ENCODE measurements at regions not wholly inside any gene's neighbourhood (a gene's known extent, or its start where the extent isn't known, plus 50 kb on each side); places are given as distances from the start of the nearest gene placed in this dataset.

DNA sequence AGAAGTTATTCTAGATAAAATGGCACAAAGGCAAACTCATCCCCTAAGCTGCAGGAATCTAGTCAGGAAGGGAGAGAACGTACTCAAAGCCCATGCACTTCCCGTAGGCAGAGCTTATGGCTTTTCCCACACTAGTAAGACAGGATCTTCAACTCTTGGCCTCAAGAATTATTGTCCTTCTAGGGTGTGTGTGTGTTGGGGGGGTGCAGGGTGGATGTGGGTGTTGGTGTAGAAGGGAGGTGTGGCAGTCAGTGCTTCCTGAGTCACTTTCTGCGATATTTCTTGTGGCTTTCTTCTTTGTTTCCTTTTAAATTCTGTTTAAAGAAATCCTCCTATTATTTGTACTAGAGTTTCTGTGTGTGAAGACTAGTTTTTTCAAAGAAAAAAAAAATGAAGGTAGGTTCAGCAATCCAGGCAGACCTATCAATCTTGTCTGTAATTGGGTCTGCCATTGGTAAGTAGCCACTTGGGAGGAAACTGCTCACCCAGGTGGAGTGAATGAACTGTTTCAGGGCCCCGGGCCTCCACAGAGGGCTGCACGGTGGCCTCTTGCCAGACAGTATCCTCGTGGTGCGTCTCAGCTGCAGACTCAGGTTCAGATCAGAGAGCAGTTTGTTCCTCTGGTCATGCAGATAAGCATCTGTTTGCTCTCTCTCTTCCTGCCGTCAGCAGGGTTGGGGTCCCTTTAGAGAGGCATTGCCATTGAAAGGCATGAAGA is 131.9 kb downstream of the NPR3 start:
- no peak for TF ChIP-seq POLR2A (IDR thresholded peaks at IDR 0.05)
- TF ChIP-seq, protein P1, sequence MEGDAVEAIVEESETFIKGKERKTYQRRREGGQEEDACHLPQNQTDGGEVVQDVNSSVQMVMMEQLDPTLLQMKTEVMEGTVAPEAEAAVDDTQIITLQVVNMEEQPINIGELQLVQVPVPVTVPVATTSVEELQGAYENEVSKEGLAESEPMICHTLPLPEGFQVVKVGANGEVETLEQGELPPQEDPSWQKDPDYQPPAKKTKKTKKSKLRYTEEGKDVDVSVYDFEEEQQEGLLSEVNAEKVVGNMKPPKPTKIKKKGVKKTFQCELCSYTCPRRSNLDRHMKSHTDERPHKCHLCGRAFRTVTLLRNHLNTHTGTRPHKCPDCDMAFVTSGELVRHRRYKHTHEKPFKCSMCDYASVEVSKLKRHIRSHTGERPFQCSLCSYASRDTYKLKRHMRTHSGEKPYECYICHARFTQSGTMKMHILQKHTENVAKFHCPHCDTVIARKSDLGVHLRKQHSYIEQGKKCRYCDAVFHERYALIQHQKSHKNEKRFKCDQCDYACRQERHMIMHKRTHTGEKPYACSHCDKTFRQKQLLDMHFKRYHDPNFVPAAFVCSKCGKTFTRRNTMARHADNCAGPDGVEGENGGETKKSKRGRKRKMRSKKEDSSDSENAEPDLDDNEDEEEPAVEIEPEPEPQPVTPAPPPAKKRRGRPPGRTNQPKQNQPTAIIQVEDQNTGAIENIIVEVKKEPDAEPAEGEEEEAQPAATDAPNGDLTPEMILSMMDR (IDR thresholded peaks at IDR 0.05), result no peak
- H3K4me3 ChIP-seq (ENCODE audit: low read depth, poor library complexity, severe bottlenecking), result no peak overlapping the region
- WGBS, 2 donors, result 33 to 42% methylated on average over 8 of the region's 8 CpGs
- DNase-seq (ENCODE audit: low spot score in 2 of 2), result peak in 1 of 2 donors; percentile 21
- intact Hi-C loops (cut with DNase I; ENCODE audit: low total_unique reads), result no loop called here

DNA sequence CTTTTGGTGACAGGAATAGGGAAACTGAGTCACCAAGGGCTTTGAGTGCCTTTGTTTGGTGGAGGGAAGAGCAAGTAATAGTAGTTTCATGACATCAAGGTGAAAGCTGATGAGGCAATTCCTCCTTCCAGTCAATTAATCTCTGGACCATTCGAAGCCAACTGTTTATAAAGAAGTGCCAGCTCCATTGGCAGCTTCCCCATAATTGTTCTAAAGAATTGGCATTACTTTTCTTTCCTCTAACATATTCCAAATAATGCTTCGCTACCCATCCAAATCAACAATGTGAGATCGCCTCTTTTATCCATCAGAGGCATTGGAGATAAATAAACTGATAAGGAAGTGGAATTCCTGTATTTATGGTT is 132.4 kb downstream of the NPR3 start:
- intact Hi-C loops (cut with DNase I; ENCODE audit: low total_unique reads), result no loop called here
- DNase-seq (ENCODE audit: low spot score in 2 of 2), result no peak
- no peak overlapping the region for H3K4me3 ChIP-seq (ENCODE audit: low read depth, poor library complexity, severe bottlenecking)
- no peak for TF ChIP-seq POLR2A (IDR thresholded peaks at IDR 0.05)
- TF ChIP-seq, protein P1 (IDR thresholded peaks at IDR 0.05), result no peak
- WGBS, 2 donors, result 59 to 61% methylated on average over 3 of the region's 3 CpGs

DNA sequence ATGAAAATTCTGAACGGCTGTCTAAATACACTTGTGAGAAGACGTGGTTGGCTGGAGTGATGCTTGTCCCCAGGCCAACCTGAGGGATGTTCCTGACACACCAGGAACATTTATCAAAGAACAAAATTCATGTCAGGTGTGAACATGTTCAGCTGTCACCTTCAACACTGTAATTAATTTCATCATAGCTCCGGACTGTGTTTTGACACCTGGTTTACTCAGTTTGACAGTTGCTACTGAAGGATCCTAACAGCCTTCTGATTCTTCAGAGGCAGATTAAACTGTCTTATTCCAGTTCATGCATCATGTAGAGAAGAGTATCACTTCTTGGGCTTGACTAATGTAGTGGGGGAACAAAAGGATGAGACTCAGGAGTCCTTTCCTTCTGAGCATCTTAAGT is 134.1 kb downstream of the NPR3 start:
- TF ChIP-seq, protein P1 (IDR thresholded peaks at IDR 0.05), result no peak
- H3K4me3 ChIP-seq (ENCODE audit: low read depth, poor library complexity, severe bottlenecking), result no peak overlapping the region
- 44 to 65% methylated on average over 3 of the region's 3 CpGs for WGBS, 2 donors
- DNase-seq (ENCODE audit: low spot score in 2 of 2), result no peak
- intact Hi-C loops (cut with DNase I; ENCODE audit: low total_unique reads), result no loop called here

DNA sequence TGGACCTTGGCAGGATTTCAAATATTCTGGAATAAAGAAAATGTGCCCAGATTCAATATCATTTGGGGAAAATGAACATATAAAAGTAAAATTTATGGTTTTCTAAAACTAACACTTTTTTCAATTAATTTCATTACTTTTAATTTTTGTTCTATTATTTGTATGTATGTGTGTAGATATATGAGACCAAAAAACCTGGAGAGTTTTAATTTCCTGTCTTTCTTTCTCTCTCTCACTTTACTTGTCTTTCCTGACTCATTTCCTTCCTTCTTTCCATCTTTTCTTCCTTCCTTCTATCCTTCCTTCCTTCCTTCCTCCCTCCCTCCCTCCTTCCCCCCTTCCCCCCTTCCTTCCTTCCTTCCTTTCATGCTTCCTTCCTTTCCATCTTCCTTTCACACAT is 137.0 kb downstream of the NPR3 start:
- DNase-seq (ENCODE audit: low spot score in 2 of 2), result no peak
- no peak overlapping the region for H3K4me3 ChIP-seq (ENCODE audit: low read depth, poor library complexity, severe bottlenecking)
- intact Hi-C loops (cut with DNase I; ENCODE audit: low total_unique reads), result no loop called here
- TF ChIP-seq POLR2A (IDR thresholded peaks at IDR 0.05), result no peak
- TF ChIP-seq, protein P1 (IDR thresholded peaks at IDR 0.05), result no peak

DNA sequence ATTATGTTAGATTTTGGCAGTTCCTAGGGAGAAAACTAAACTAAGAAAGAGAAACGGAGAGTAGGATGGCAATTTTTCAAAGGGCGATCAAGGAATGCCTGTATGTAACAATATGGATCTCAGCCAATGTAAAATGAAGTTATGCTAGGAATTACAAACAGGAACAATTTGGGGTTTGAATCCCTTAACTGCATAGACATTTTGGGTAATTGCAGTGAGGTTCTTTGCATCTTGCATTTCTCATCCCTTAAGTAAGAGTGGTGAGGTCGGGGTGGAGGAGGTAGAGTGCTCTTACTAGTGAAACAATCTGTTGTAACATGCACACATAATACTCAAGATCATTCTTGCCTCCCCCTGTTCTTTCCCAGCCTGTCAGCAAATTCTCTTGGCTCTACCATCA is 137.6 kb downstream of the NPR3 start:
- intact Hi-C loops (cut with DNase I; ENCODE audit: low total_unique reads), result no loop called here
- WGBS, 2 donors, result 54 to 65% methylated on average over 3 of the region's 3 CpGs
- TF ChIP-seq, protein P1 (IDR thresholded peaks at IDR 0.05), result no peak
- TF ChIP-seq POLR2A (IDR thresholded peaks at IDR 0.05), result no peak
- no peak for DNase-seq (ENCODE audit: low spot score in 2 of 2)
- H3K4me3 ChIP-seq (ENCODE audit: low read depth, poor library complexity, severe bottlenecking), result no peak overlapping the region

All from lower leg skin (tissue), 4 donors.